PC-9 (cell line): ENCODE measurements at regions not wholly inside any gene's neighbourhood (a gene's known extent, or its start where the extent isn't known, plus 50 kb on each side); places are given as distances from the start of the nearest gene placed in this dataset.

Source experiments
- CTCF ChIP-seq: fragments of 200-600 bp; sonication (generic); conservative IDR thresholded peaks from 2 replicates; pipeline ENCODE4 v1.6.1; 2017; ENCODE audit warnings: mixed run types, antibody characterized with exemption, mild to moderate bottlenecking, moderate library complexity
- EZH2 ChIP-seq: fragments of 200-600 bp; sonication (generic); IDR thresholded peaks from 2 replicates; pipeline ENCODE4 v1.8.0; 2017; ENCODE audit warnings: antibody characterized with exemption, low read depth

- no peak for TF ChIP-seq CTCF
- TF ChIP-seq EZH2: no peak
These were observed 368.5 kb upstream of the STAC start for GRCh38 chr3:36011791-36012190.
